Dendritic cell treated with granulocyte-macrophage colony-stimulating factor and Interleukin-4, amounts not matched to agents 40 ng/mL and 50 ng/mL, for 4 days (primary cell): ENCODE measurements at regions not wholly inside any gene's neighbourhood (a gene's known extent, or its start where the extent isn't known, plus 50 kb on each side); places are given as distances from the start of the nearest gene placed in this dataset.

ENCODE experiments used
- H3K27ac Mint-ChIP-seq: one replicate; pipeline ENCODE4 v1.8.0; 2022; ENCODE audit warnings: mild to moderate bottlenecking, mixed read lengths
- H3K27me3 Mint-ChIP-seq: one replicate; pipeline ENCODE4 v1.8.0; 2022; ENCODE audit warnings: mild to moderate bottlenecking, mixed read lengths
- H3K36me3 Mint-ChIP-seq: one replicate; pipeline ENCODE4 v1.8.0; 2022; ENCODE audit warnings: low read depth, mixed read lengths
- H3K4me1 Mint-ChIP-seq: one replicate; pipeline ENCODE4 v1.8.0; 2022; ENCODE audit warnings: low read depth, mixed read lengths
- H3K4me3 Mint-ChIP-seq: one replicate; pipeline ENCODE4 v1.8.0; 2022; ENCODE audit warnings: mild to moderate bottlenecking, moderate library complexity, mixed read lengths
- H3K9me3 Mint-ChIP-seq: one replicate; pipeline ENCODE4 v1.8.0; 2022; ENCODE audit warnings: mixed read lengths
- intact Hi-C: fragments of 100-400 bp; cut with micrococcal nuclease; formaldehyde crosslinking; loops from one replicate; pipeline ENCODE4 v1.15.0; 2022

GRCh38 chr11:127524618-127525017 lies 524.0 kb upstream of the KIRREL3 start:
- intact Hi-C loops, result no loop called here
- peaks cover 6% of the 10 kb centered on the region for H3K4me1 Mint-ChIP-seq

GRCh38 chr11:127521413-127521812 lies 520.8 kb upstream of the KIRREL3 start:
- Mint-ChIP-seq H3K36me3 (no peaks in the 10 kb centered on the region), H3K4me1 (peaks cover 6% of the 10 kb centered on the region), H3K4me3 (no peak overlapping the region), H3K9me3 (peaks cover 6% of the 10 kb centered on the region), H3K27me3 (no peaks in the 10 kb centered on the region), H3K27ac (no peak overlapping the region)
- intact Hi-C loops, result no loop called here

More at GRCh38 chr11:127524618-127525017, 524.0 kb upstream of the KIRREL3 start:
- H3K36me3 Mint-ChIP-seq, result no peaks in the 10 kb centered on the region
- H3K9me3 Mint-ChIP-seq, result no peaks in the 10 kb centered on the region
- H3K27ac Mint-ChIP-seq, result no peak overlapping the region
- H3K4me3 Mint-ChIP-seq, result no peak overlapping the region
- H3K27me3 Mint-ChIP-seq, result no peaks in the 10 kb centered on the region

- no peaks in the 10 kb centered on the region for H3K36me3 Mint-ChIP-seq
These were observed 507.3 kb upstream of the KIRREL3 start for GRCh38 chr11:127507851-127508250.

DNA sequence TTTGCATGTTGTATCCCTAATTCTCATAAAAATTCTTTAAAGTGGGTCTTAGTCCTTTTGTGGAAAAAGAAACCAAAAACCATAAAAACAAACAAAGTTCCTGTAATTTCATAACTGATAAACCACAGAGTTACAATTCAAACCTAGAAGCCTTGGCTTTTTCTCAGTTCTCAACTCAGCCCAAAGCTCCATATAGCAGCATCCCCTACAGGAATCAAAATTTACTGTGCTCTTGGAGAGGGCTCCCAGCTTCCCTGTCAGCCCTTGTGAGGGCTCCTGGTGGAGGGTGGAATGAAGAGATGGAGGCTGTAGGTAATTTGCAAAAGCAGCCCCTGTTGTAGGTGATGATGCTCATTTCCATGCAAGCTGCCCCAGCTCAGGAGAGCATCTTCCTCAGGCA lies 506.1 kb upstream of the KIRREL3 start:
- H3K27me3 Mint-ChIP-seq, result no peaks in the 10 kb centered on the region
- H3K36me3 Mint-ChIP-seq, result no peaks in the 10 kb centered on the region
- intact Hi-C loops, result no loop called here
- no peaks in the 10 kb centered on the region for H3K4me1 Mint-ChIP-seq
- no peak overlapping the region for H3K27ac Mint-ChIP-seq
- no peak overlapping the region for H3K4me3 Mint-ChIP-seq
- H3K9me3 Mint-ChIP-seq, result no peaks in the 10 kb centered on the region

More at GRCh38 chr11:127507851-127508250, 507.3 kb upstream of the KIRREL3 start:
- no peaks in the 10 kb centered on the region for H3K4me1 Mint-ChIP-seq
- H3K9me3 Mint-ChIP-seq, result no peaks in the 10 kb centered on the region
- intact Hi-C loops, result no loop called here
- H3K4me3 Mint-ChIP-seq, result no peak overlapping the region
- no peak overlapping the region for H3K27ac Mint-ChIP-seq
- no peaks in the 10 kb centered on the region for H3K27me3 Mint-ChIP-seq

GRCh38 chr11:127506126-127506525 lies 505.6 kb upstream of the KIRREL3 start:
- Mint-ChIP-seq H3K4me1 (no peaks in the 10 kb centered on the region), H3K27me3 (no peaks in the 10 kb centered on the region), H3K27ac (no peak overlapping the region), H3K9me3 (no peaks in the 10 kb centered on the region), H3K36me3 (no peaks in the 10 kb centered on the region), H3K4me3 (no peak overlapping the region)
- intact Hi-C loops, result no loop called here

- H3K4me1 Mint-ChIP-seq, result no peaks in the 10 kb centered on the region
- no peaks in the 10 kb centered on the region for H3K36me3 Mint-ChIP-seq
- peaks cover 8% of the 10 kb centered on the region for H3K9me3 Mint-ChIP-seq
- H3K27me3 Mint-ChIP-seq, result no peaks in the 10 kb centered on the region
- intact Hi-C loops, result loop anchor here (10.0 kb wide), 1 partner anchor 1051 kb away; no protein-coding TSS in a partner anchor
- H3K4me3 Mint-ChIP-seq, result no peak overlapping the region
- H3K27ac Mint-ChIP-seq, result no peak overlapping the region
These were observed 495.6 kb upstream of the KIRREL3 start for GRCh38 chr11:127496165-127496564.

- intact Hi-C loops, result loop anchor here (10.0 kb wide), 1 partner anchor 1049 kb away; no protein-coding TSS in a partner anchor
- no peaks in the 10 kb centered on the region for H3K27me3 Mint-ChIP-seq
- no peak overlapping the region for H3K27ac Mint-ChIP-seq
- H3K36me3 Mint-ChIP-seq, result no peaks in the 10 kb centered on the region
- peaks cover 18% of the 10 kb centered on the region for H3K9me3 Mint-ChIP-seq
- no peaks in the 10 kb centered on the region for H3K4me1 Mint-ChIP-seq
- H3K4me3 Mint-ChIP-seq, result no peak overlapping the region
These were observed 492.9 kb upstream of the KIRREL3 start for GRCh38 chr11:127493330-127494022.

DNA sequence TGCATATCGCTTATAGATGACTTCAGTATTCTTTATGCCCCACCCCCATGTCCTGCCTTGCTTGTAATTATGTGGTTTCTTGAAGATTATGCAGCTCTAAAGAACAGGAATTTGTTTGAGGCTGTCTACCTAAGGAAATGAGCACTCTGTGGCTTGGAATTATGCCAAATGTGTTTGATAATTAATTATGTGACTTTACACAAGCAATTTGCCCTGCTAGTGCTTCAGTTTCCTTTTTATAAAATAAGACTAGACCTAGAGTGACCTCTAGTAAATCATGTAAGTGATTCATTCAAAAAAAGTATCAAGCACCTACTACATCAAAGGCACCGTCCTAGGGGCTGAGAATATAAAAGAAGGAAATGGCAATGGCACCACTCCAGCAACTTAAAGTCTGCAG lies 491.5 kb upstream of the KIRREL3 start:
- Mint-ChIP-seq H3K4me3 (no peak overlapping the region), H3K27me3 (no peaks in the 10 kb centered on the region), H3K9me3 (peaks cover 20% of the 10 kb centered on the region), H3K36me3 (no peaks in the 10 kb centered on the region), H3K27ac (no peak overlapping the region), H3K4me1 (no peaks in the 10 kb centered on the region)
- intact Hi-C loops, result loop anchor here (10.0 kb wide), 1 partner anchor 1047 kb away; no protein-coding TSS in a partner anchor

DNA sequence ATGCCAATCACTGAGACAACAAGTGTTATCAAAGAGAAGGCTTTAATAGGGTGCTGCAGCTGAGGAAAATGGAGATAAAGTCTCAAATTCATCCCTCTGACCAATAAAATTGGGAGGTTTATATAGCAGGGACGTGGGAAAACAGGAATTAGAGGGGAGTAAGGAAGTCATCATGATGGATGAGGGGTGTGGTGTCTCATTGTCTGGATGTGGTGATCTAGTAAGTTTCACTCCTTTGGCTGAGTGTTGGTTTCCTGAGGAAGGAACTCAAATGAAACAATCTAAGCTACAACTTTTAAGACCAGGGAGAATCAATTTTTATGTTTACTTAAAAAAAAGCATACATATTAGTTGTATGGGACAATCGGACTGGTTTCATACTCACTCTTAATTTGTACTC lies 491.0 kb upstream of the KIRREL3 start:
- H3K27me3 Mint-ChIP-seq, result no peaks in the 10 kb centered on the region
- H3K36me3 Mint-ChIP-seq, result no peaks in the 10 kb centered on the region
- no peak overlapping the region for H3K27ac Mint-ChIP-seq
- intact Hi-C loops, result loop anchor here (10.0 kb wide), 1 partner anchor 1047 kb away; no protein-coding TSS in a partner anchor
- peaks cover 20% of the 10 kb centered on the region for H3K9me3 Mint-ChIP-seq
- H3K4me1 Mint-ChIP-seq, result no peaks in the 10 kb centered on the region
- no peak overlapping the region for H3K4me3 Mint-ChIP-seq

DNA sequence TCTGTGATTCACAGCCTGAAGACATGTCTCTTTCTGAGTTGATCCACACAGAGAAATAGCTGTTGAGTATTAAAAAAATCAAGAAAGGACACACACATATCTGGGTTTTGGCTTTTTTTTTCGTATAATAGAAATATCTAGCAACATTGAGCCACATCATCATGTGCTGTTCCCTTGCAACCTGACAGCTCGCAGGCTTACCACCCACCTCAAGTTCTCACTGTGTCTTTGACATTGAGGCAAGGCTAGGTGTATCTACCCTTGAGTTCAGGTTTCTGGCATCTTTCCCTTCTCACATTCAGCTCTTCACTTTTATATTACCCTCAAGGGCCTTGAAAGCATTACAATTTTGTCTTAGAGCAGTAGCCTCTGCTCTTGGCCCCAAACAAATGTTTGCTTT lies 490.3 kb upstream of the KIRREL3 start:
- Mint-ChIP-seq H3K4me3 (no peak overlapping the region), H3K36me3 (no peaks in the 10 kb centered on the region), H3K27me3 (no peaks in the 10 kb centered on the region), H3K27ac (no peak overlapping the region), H3K4me1 (no peaks in the 10 kb centered on the region), H3K9me3 (peaks cover 20% of the 10 kb centered on the region)
- intact Hi-C loops, result loop anchor here (10.0 kb wide), 1 partner anchor 1046 kb away; no protein-coding TSS in a partner anchor

- no peak overlapping the region for H3K27ac Mint-ChIP-seq
- no peak overlapping the region for H3K4me3 Mint-ChIP-seq
- no peaks in the 10 kb centered on the region for H3K36me3 Mint-ChIP-seq
- H3K4me1 Mint-ChIP-seq, result no peaks in the 10 kb centered on the region
- intact Hi-C loops, result no loop called here
- peaks cover 10% of the 10 kb centered on the region for H3K9me3 Mint-ChIP-seq
- no peaks in the 10 kb centered on the region for H3K27me3 Mint-ChIP-seq
These were observed 485.0 kb upstream of the KIRREL3 start for GRCh38 chr11:127485541-127485940.

GRCh38 chr11:127481391-127481790 lies 480.8 kb upstream of the KIRREL3 start:
- Mint-ChIP-seq H3K4me3 (no peak overlapping the region), H3K36me3 (no peaks in the 10 kb centered on the region), H3K4me1 (no peaks in the 10 kb centered on the region), H3K27me3 (no peaks in the 10 kb centered on the region), H3K27ac (no peak overlapping the region), H3K9me3 (no peaks in the 10 kb centered on the region)
- intact Hi-C loops, result no loop called here

- H3K9me3 Mint-ChIP-seq, result no peaks in the 10 kb centered on the region
- no peaks in the 10 kb centered on the region for H3K27me3 Mint-ChIP-seq
- H3K36me3 Mint-ChIP-seq, result no peaks in the 10 kb centered on the region
- intact Hi-C loops, result no loop called here
- no peak overlapping the region for H3K4me3 Mint-ChIP-seq
- peaks cover 5% of the 10 kb centered on the region for H3K4me1 Mint-ChIP-seq
- H3K27ac Mint-ChIP-seq, result no peak overlapping the region
These were observed 478.3 kb upstream of the KIRREL3 start for GRCh38 chr11:127478826-127479225.

DNA sequence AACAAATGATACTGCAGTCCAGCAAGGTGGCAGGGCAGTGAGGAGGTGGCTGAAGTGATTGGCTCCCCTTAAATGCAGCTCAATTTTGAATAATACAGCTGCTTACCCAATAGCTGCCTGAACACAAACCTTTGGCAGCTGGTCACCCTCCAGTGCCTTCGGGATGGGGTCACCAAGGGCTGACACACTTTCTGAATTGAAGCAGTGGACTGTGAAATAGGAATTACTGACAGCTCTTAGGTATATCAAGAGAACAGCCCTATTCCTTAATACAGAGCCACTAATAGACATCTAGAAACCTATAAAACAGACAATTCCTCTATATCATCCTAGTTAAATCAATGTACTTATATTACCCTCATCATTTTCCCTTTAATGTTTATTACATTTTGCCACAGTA lies 474.2 kb upstream of the KIRREL3 start:
- no peak overlapping the region for H3K27ac Mint-ChIP-seq
- no peak overlapping the region for H3K4me3 Mint-ChIP-seq
- peaks cover 5% of the 10 kb centered on the region for H3K4me1 Mint-ChIP-seq
- no peaks in the 10 kb centered on the region for H3K9me3 Mint-ChIP-seq
- no peaks in the 10 kb centered on the region for H3K36me3 Mint-ChIP-seq
- intact Hi-C loops, result no loop called here
- H3K27me3 Mint-ChIP-seq, result no peaks in the 10 kb centered on the region

- H3K27me3 Mint-ChIP-seq, result no peaks in the 10 kb centered on the region
- H3K27ac Mint-ChIP-seq, result no peak overlapping the region
- peaks cover 5% of the 10 kb centered on the region for H3K4me1 Mint-ChIP-seq
- no peak overlapping the region for H3K4me3 Mint-ChIP-seq
- H3K36me3 Mint-ChIP-seq, result no peaks in the 10 kb centered on the region
- intact Hi-C loops, result no loop called here
- H3K9me3 Mint-ChIP-seq, result no peaks in the 10 kb centered on the region
These were observed 471.9 kb upstream of the KIRREL3 start for GRCh38 chr11:127472505-127472904.
